GM13976 (cell line): ENCODE measurements at regions not wholly inside any gene's neighbourhood (a gene's known extent, or its start where the extent isn't known, plus 50 kb on each side); places are given as distances from the start of the nearest gene placed in this dataset.
"Not testable (repeated sequence)": the region's sequence is repeated elsewhere in the genome, so short reads cannot be mapped to it uniquely, and the experiment has no call there.

Source experiments
- DNase-seq: peaks from one replicate; pipeline ENCODE4 v3.0.0; 2012; ENCODE audit warnings: low spot score
- CTCF ChIP-seq: IDR thresholded peaks from 2 replicates; pipeline ENCODE4 v1.5.1; 2012; ENCODE audit warnings: borderline replicate concordance, mild to moderate bottlenecking; ENCODE audit not compliant: insufficient read depth; ENCODE audit errors: extremely low read depth, missing control alignments, control extremely low read depth
- in situ Hi-C: fragments of 300-500 bp; cut with MboI; formaldehyde crosslinking; loops from one replicate; pipeline ENCODE4 v1.12.0; 2022; ENCODE audit warnings: low sequenced_read_pairs, mixed read lengths, inconsistent platforms; ENCODE audit not compliant: unreplicated experiment

GRCh38 chr13:25014398-25014973 lies 81.5 kb upstream of the PABPC3 start:
- in situ Hi-C loops: not testable (repeated sequence)

GRCh38 chr13:25017176-25017575 lies 78.8 kb upstream of the PABPC3 start:
- DNase-seq, in situ Hi-C loops: not testable (repeated sequence)

More at GRCh38 chr13:25014398-25014973, 81.5 kb upstream of the PABPC3 start:
- DNase-seq: not testable (repeated sequence)

DNA sequence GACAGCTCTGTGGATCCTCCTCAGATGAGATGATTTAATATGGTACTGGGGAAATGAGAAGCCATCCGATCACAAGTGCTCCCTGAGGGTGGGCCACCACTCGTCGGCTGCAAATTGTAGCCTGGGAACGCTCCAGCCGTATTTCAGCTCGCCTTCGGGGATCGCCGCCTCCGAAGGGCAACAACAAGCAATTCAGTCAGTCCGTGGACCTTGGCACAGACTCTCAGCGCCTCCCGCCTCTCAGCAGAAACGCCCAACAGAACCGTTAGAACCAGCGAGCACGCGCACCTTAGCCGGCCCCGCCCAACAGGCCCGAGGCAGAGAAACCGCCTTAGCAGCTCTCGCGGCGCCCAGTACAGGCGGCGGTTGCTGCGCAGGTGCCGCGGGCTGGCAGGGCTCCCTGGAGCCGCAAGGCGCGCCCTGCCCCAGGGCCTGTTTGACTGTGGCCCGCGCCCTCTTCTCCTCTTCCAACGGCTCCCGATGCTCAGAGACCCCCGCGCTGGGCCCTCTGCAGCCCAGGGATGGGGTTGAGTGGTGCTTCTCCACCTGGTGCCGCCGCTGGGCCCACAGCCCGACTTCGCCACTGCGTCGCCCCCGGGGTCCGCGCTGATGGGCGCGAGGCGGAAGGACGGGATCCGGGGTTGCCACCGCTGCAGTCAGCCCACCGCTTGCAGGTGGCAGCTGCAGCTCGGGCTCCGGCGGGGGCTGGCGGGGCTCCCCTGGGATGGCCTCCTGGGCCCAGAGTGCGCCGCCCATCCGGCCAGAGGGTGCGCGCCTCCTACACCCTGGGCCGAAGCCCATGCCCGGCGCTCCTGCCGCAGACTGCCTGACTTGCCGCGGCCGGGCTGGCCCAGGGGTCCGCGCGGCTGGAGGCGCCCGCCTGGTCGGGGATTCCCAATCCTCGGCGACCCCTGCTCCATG lies 77.9 kb upstream of the PABPC3 start:
- DNase-seq: peak; percentile 49
- in situ Hi-C loops: not testable (repeated sequence)

GRCh38 chr13:25018729-25019115 lies 77.2 kb upstream of the PABPC3 start:
- no peak for TF ChIP-seq CTCF
- DNase-seq: no peak
- in situ Hi-C loops: no loop called here

DNA sequence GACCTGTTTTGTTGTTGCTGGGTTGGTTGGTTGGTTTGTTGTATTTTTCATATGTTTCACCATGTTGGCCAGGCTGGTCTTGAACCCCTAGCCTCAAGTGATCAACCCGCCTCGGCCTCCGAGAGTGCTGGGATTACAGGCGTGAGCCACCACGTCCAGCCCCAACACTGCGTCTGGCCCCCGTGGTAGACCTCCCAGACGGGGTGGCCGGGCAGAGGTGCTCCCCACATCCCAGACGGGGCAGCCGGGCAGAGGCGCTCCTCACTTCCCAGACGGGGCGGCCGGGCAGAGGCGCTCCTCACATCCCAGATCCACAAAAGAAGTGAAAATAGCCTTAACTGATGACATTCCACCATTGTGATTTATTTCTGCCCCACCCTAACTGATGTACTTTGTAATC lies 76.2 kb upstream of the PABPC3 start:
- in situ Hi-C loops: not testable (repeated sequence)

DNA sequence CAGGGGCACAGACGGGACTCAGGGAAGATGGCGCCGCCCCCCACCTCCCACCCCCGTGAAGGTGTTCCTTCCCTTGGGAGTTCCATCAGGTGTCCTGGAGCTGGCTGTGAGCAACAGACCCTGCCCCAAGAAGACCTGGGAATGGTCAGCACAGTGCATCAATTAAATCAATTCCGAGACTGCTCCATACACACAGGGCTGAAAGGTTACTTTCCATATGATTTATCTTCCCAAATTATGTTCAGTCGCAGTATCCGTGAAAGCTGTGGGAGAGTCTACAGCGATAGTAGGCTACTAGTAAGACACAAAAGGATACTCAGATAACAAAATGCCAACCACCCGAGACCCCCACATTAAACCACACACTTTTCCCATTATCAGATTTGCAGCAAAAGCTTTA lies 71.8 kb upstream of the PABPC3 start:
- in situ Hi-C loops: no loop called here
- no peak for DNase-seq
- no peak for TF ChIP-seq CTCF

More for the DNA sequence above, 76.2 kb upstream of the PABPC3 start:
- DNase-seq: not testable (repeated sequence)

GRCh38 chr13:25032160-25032559 lies 63.8 kb upstream of the PABPC3 start:
- in situ Hi-C loops: no loop called here
- no peak for DNase-seq
- no peak for TF ChIP-seq CTCF

- in situ Hi-C loops: no loop called here
- DNase-seq: no peak
- TF ChIP-seq CTCF: no peak
Measured at GRCh38 chr13:25034173-25034572, 61.8 kb upstream of the PABPC3 start.
